Fibroblast of peridontal ligament (primary cell): ENCODE measurements at regions not wholly inside any gene's neighbourhood (a gene's known extent, or its start where the extent isn't known, plus 50 kb on each side); places are given as distances from the start of the nearest gene placed in this dataset.

Experiments used
- DNase-seq: peaks from one replicate; pipeline ENCODE4 v3.0.0-alpha.2; 2010; ENCODE audit errors: extremely low read depth

- DNase-seq, result no peak
Measured at GRCh38 chr2:181836583-181836982, 54.9 kb upstream of the ITPRID2 start.

DNA sequence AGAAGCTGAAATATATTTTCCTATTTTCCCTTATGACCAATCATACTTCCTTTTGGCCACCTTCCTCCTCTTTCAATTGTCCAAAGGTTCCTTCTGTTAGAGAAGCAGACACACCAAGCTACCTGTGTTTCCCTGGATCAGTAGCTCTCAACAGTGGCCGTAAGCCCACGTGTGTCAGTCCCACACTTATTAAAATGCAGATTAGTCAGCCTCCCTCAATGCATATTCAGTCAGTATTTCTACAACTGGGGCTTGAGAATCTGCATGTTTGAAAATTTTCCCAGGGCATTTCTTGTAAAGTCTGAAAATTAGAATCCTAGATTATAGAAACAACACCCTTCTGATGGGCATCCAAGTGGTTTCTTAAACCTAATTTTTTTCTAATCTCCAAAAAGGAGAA is 54.0 kb upstream of the ITPRID2 start:
- DNase-seq, result no peak

DNA sequence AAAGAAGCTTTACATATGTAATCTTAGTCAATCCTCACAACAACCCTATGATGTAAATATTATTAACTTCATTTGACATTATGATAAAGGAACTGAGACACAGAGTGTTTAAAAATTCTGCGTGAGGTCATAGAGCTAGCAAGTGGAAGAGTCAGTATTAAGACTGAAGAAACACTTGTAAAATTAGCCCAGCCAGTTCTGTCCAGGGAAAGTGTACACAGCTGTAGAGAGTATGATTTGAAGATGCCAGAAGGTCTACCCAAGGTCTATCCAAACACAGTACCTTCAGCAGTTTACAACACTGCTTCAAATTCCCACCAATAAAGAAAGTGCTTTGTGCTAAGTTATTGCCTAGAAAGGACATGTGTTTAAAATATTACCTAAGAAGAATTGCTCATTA is 51.7 kb upstream of the ITPRID2 start:
- no peak for DNase-seq

- peak; percentile 8 for DNase-seq
Measured at GRCh38 chr2:181841079-181841478, 50.5 kb upstream of the ITPRID2 start.
